H1 (cell line): ENCODE measurements at regions not wholly inside any gene's neighbourhood (a gene's known extent, or its start where the extent isn't known, plus 50 kb on each side); places are given as distances from the start of the nearest gene placed in this dataset.

Source experiments
- CTCF ChIA-PET: fragments of 300-600 bp; sonication (Branson Sonifier 250); formaldehyde crosslinking; loops from one replicate; lab custom pipeline; 2021; ENCODE audit not compliant: partially characterized antibody; lab: Charles Lee
- POLR2A ChIA-PET: fragments of 300-600 bp; sonication (Branson Sonifier 250); formaldehyde crosslinking; loops from one replicate; lab custom pipeline; 2021; ENCODE audit warnings: inconsistent platforms; ENCODE audit not compliant: partially characterized antibody; lab: Charles Lee
- DNase-seq, 2 experiments: peaks; one replicate each; pipeline versions ENCODE4 v3.0.0 to v3.0.0-alpha.2; 2010 to 2022; ENCODE audit warnings: low spot score in 2 of 2, low read depth in 1 of 2, mixed read lengths in 1 of 2
- FAIRE-seq: peaks from 2 replicates; lab custom pipeline; 2011; peaks lifted over from hg19 to GRCh38; lab: Jason Lieb, UNC
- H2AFZ ChIP-seq: 2 replicates; pipeline ENCODE4 v1.8.1; 2012; ENCODE audit warnings: low read length, inconsistent platforms
- H2AK5ac ChIP-seq: 2 replicates; pipeline ENCODE4 v1.6.1; 2013; ENCODE audit warnings: low read depth, low read length
- H2BK120ac ChIP-seq: replicated peaks from 2 replicates; pipeline ENCODE3; 2013; ENCODE audit warnings: low read depth, low read length, inconsistent platforms
- H2BK12ac ChIP-seq: 2 replicates; pipeline ENCODE4 v1.6.1; 2013; ENCODE audit warnings: low read depth, low read length
- H2BK15ac ChIP-seq: 2 replicates; pipeline ENCODE4 v1.6.1; 2013; ENCODE audit warnings: low read length
- H2BK20ac ChIP-seq: 2 replicates; pipeline ENCODE4 v1.6.1; 2013; ENCODE audit warnings: low read length
- H2BK5ac ChIP-seq: 2 replicates; pipeline ENCODE4 v1.6.1; 2013; ENCODE audit warnings: low read depth, low read length
- H3K14ac ChIP-seq: 2 replicates; pipeline ENCODE4 v1.6.1; 2013; ENCODE audit warnings: inconsistent platforms; ENCODE audit not compliant: insufficient read length
- H3K18ac ChIP-seq: 2 replicates; pipeline ENCODE4 v1.6.1; 2013; ENCODE audit warnings: low read length; ENCODE audit errors: extremely low read depth
- H3K23ac ChIP-seq: 2 replicates; pipeline ENCODE4 v1.6.1; 2013; ENCODE audit warnings: inconsistent platforms; ENCODE audit not compliant: insufficient read length
- H3K23me2 ChIP-seq: 2 replicates; pipeline ENCODE4 v1.6.1; 2013; ENCODE audit warnings: low read depth, low read length
- H3K27ac ChIP-seq: 2 replicates; pipeline ENCODE4 v1.6.1; 2011; ENCODE audit warnings: low read depth, low read length, inconsistent platforms
- H3K27me3 ChIP-seq, 4 experiments: replicated peaks in 1 of 4; 1 replicate in 1 of 4; 2 replicates in 3 of 4; pipeline versions ENCODE4 v1.6.1 to v1.8.1; 2011 to 2013; ENCODE audit warnings: low read length in 3 of 4, mild to moderate bottlenecking in 3 of 4, inconsistent platforms in 2 of 4, mixed read lengths in 2 of 4, moderate library complexity in 1 of 4; ENCODE audit not compliant: control insufficient read depth in 3 of 4, insufficient read depth in 3 of 4; ENCODE audit errors: extremely low read depth in 1 of 4
- H3K36me3 ChIP-seq, 4 experiments: 2 replicates each; pipeline versions ENCODE4 v1.6.1 to v1.8.1; 2011 to 2013; ENCODE audit warnings: mild to moderate bottlenecking in 4 of 4, low read length in 3 of 4, moderate library complexity in 2 of 4, control low read depth in 1 of 4, inconsistent platforms in 1 of 4; ENCODE audit not compliant: insufficient read depth in 4 of 4, control insufficient read depth in 2 of 4
- H3K4ac ChIP-seq: replicated peaks from 2 replicates; pipeline ENCODE3; 2013; ENCODE audit warnings: low read length, low read depth, mixed read lengths, inconsistent platforms; ENCODE audit not compliant: insufficient read length
- H3K4me1 ChIP-seq, 4 experiments: replicated peaks in 1 of 4; 1 replicate in 1 of 4; 2 replicates in 3 of 4; pipeline versions ENCODE4 v1.6.1 to v1.8.1; 2011 to 2013; ENCODE audit warnings: low read length in 3 of 4, inconsistent platforms in 2 of 4, mixed read lengths in 1 of 4; ENCODE audit not compliant: insufficient read depth in 4 of 4, control insufficient read depth in 3 of 4
- H3K4me2 ChIP-seq, 2 experiments: 2 replicates each; pipeline versions ENCODE4 v1.6.1 to v1.8.1; 2011 to 2013; ENCODE audit warnings: low read depth in 2 of 2, low read length in 2 of 2, control low read depth in 1 of 2, inconsistent platforms in 1 of 2, mild to moderate bottlenecking in 1 of 2; ENCODE audit not compliant: insufficient read depth in 1 of 2
- H3K4me3 ChIP-seq, 4 experiments: fragments of 200-600, 300-600 bp in 1 of 4; sonication (generic), shearing (Covaris generic), sonication (Bioruptor Twin) in 1 of 4; 2 replicates each; pipeline versions ENCODE4 v1.5.1 to v1.8.1; 2011 to 2016; ENCODE audit warnings: low read length in 4 of 4, low read depth in 3 of 4, control low read depth in 2 of 4, inconsistent platforms in 2 of 4, mild to moderate bottlenecking in 2 of 4, mixed read lengths in 1 of 4, moderate library complexity in 1 of 4; ENCODE audit not compliant: insufficient read depth in 2 of 4; ENCODE audit errors: extremely low read depth in 1 of 4
- H3K56ac ChIP-seq: replicated peaks from 2 replicates; pipeline ENCODE3; 2013; ENCODE audit warnings: low read depth, mild to moderate bottlenecking, mixed read lengths, low read length, inconsistent platforms; ENCODE audit not compliant: insufficient read length
- H3K79me1 ChIP-seq: 2 replicates; pipeline ENCODE4 v1.6.1; 2013; ENCODE audit warnings: low read depth, low read length, control low read depth
- H3K79me2 ChIP-seq, 2 experiments: 2 replicates each; pipeline versions ENCODE4 v1.6.1 to v1.8.1; 2012 to 2013; ENCODE audit warnings: low read length in 2 of 2, mild to moderate bottlenecking in 2 of 2, inconsistent platforms in 1 of 2; ENCODE audit not compliant: insufficient read depth in 2 of 2, control insufficient read depth in 1 of 2
- H3K9ac ChIP-seq, 4 experiments: replicated peaks in 1 of 4; 1 replicate in 1 of 4; 2 replicates in 3 of 4; pipeline versions ENCODE4 v1.6.1 to v1.8.1; 2011 to 2013; ENCODE audit warnings: low read depth in 3 of 4, low read length in 3 of 4, control low read depth in 2 of 4, mild to moderate bottlenecking in 2 of 4, moderate library complexity in 2 of 4, inconsistent platforms in 1 of 4; ENCODE audit errors: extremely low read depth in 1 of 4
- H3K9me3 ChIP-seq, 2 experiments: 2 replicates each; pipeline versions ENCODE4 v1.6.1 to v1.8.1; 2012 to 2013; ENCODE audit warnings: mild to moderate bottlenecking in 2 of 2, moderate library complexity in 2 of 2, control low read depth in 1 of 2, inconsistent platforms in 1 of 2, low read depth in 1 of 2, low read length in 1 of 2, mixed read lengths in 1 of 2; ENCODE audit not compliant: insufficient read depth in 2 of 2
- H4K20me1 ChIP-seq, 2 experiments: replicated peaks in 1 of 2; 2 replicates each; pipeline versions ENCODE3 to v1.8.1; 2011 to 2013; ENCODE audit warnings: inconsistent platforms in 2 of 2, low read length in 2 of 2, mild to moderate bottlenecking in 1 of 2; ENCODE audit not compliant: insufficient read depth in 2 of 2, control insufficient read depth in 1 of 2
- H4K5ac ChIP-seq: 2 replicates; pipeline ENCODE4 v1.6.1; 2013; ENCODE audit warnings: low read length, low read depth, mixed read lengths, inconsistent platforms; ENCODE audit not compliant: insufficient read length
- H4K8ac ChIP-seq: 2 replicates; pipeline ENCODE4 v1.8.0; 2013; ENCODE audit warnings: mild to moderate bottlenecking, moderate library complexity, low read length, inconsistent platforms; ENCODE audit not compliant: insufficient read depth; ENCODE audit errors: extremely low read depth
- H4K91ac ChIP-seq: replicated peaks from 2 replicates; pipeline ENCODE3; 2013; ENCODE audit warnings: low read length, mixed read lengths, inconsistent platforms; ENCODE audit not compliant: insufficient read length
- CBX5 ChIP-seq: fragments of 300-800, 300-1000 bp; sonication (generic); IDR thresholded peaks from 2 replicates; pipeline ENCODE4 v1.7.1; 2016; ENCODE audit warnings: antibody characterized with exemption, low read length, low read depth
- CBX8 ChIP-seq: fragments of 300-800, 300-1000 bp; sonication (generic); IDR thresholded peaks from 2 replicates; pipeline ENCODE4 v1.7.1; 2016; ENCODE audit warnings: low read depth, low read length, borderline replicate concordance
- CHD2 ChIP-seq: IDR thresholded peaks from 2 replicates; pipeline ENCODE4 v1.6.1; 2012; ENCODE audit warnings: low read length, improper control_type of control experiment
- EP300 ChIP-seq, 2 experiments: IDR thresholded peaks; 1 replicate in 1 of 2; 2 replicates in 1 of 2; pipeline ENCODE4 v1.6.1; 2011 to 2012; ENCODE audit warnings: low read depth in 2 of 2, low read length in 2 of 2, mild to moderate bottlenecking in 2 of 2, borderline replicate concordance in 1 of 2, inconsistent platforms in 1 of 2, moderate library complexity in 1 of 2
- MAX ChIP-seq: IDR thresholded peaks from 2 replicates; pipeline ENCODE4 v1.6.1; 2012; ENCODE audit warnings: inconsistent platforms
- NANOG ChIP-seq: IDR thresholded peaks from 2 replicates; pipeline ENCODE4 v1.6.1; 2011; ENCODE audit warnings: low read length, low read depth, mild to moderate bottlenecking, inconsistent platforms; ENCODE audit not compliant: insufficient read depth, poor library complexity, severe bottlenecking
- RAD21 ChIP-seq, 2 experiments: IDR thresholded peaks in 1 of 2; conservative IDR thresholded peaks in 1 of 2; 2 replicates each; pipeline ENCODE4 v1.6.1; 2011; ENCODE audit warnings: low read depth in 2 of 2, low read length in 2 of 2, improper control_type of control experiment in 1 of 2, inconsistent platforms in 1 of 2, mild to moderate bottlenecking in 1 of 2, moderate library complexity in 1 of 2
- SAP30 ChIP-seq: fragments of 300-600 bp; sonication (generic); IDR thresholded peaks from 2 replicates; pipeline ENCODE4 v1.7.1; 2012; ENCODE audit warnings: low read length, moderate library complexity, mild to moderate bottlenecking, inconsistent platforms; ENCODE audit not compliant: insufficient read depth, insufficient replicate concordance
- SIN3A ChIP-seq, 2 experiments: IDR thresholded peaks in 1 of 2; conservative IDR thresholded peaks in 1 of 2; 2 replicates each; pipeline ENCODE4 v1.6.1; 2011 to 2012; ENCODE audit warnings: low read length in 2 of 2, improper control_type of control experiment in 1 of 2, low read depth in 1 of 2, mild to moderate bottlenecking in 1 of 2
- SUZ12 ChIP-seq: fragments of 200-600 bp; sonication (generic); IDR thresholded peaks from 2 replicates; pipeline ENCODE4 v1.6.1; 2012; ENCODE audit warnings: mild to moderate bottlenecking, inconsistent platforms, low read length, moderate library complexity, mixed read lengths
- YY1 ChIP-seq: IDR thresholded peaks from 2 replicates; pipeline ENCODE4 v1.6.1; 2011; ENCODE audit warnings: low read depth, mild to moderate bottlenecking, low read length
- WGBS, 2 experiments: shearing (Covaris generic) in 1 of 2; methylation state at CpG; one replicate each; pipeline versions ENCODE4 v1.1.6 to v1.1.7; 2013 to 2015; ENCODE audit warnings: low lambda C conversion rate in 2 of 2, mixed read lengths in 2 of 2, inconsistent platforms in 1 of 2, low coverage in 1 of 2, missing lambda C conversion rate in 1 of 2; ENCODE audit not compliant: insufficient replicate concordance in 2 of 2, insufficient coverage in 1 of 2, insufficient read length in 1 of 2; ENCODE audit errors: extremely low coverage in 1 of 2, missing lambda C conversion rate in 1 of 2; 5-methylcytosine and 5-hydroxymethylcytosine counted together

- no peak for TF ChIP-seq YY1
Measured at GRCh38 chr6:71698702-71699101, 187.6 kb upstream of the RIMS1 start (continued).

DNA sequence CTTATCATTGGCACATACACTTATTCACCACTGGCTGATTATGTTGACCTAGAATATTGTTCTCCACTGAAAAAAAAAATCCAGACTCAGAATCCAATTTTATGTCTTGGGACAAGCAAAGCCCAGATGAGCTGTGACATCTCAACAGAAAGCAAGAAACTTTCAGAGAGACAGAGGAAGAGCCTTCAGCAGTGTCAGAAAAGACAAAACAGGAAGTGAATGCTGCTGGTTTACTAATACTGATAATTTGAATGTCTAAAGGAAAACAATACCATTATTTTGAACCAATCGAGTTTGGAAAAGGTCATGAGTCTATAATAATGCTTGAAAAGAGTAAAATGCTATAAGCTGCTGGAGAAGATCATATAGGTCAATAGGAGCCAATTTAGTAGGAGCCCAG is 179.8 kb upstream of the RIMS1 start:
- H3K4me1 ChIP-seq: peaks cover 0 to 2% (median 0%) of the 10 kb centered on the region in 4 experiments; a peak in 1 of 7 replicates
- H3K9ac ChIP-seq: no peak overlapping the region
- no peak overlapping the region for H3K4ac ChIP-seq
- no peaks in the 10 kb centered on the region for H3K79me2 ChIP-seq
- 70% methylated on average over 1 of the region's 1 CpG; no CpG with 5 or more reads in 1 of the 2 experiments for WGBS, 2 experiments
- ChIA-PET CTCF (interaction anchor here (1.2 kb wide), 1 partner anchor 9 kb away, joined by 4 read pairs; no protein-coding TSS in a partner anchor), POLR2A (no interaction called here)
- no peak overlapping the region for H3K14ac ChIP-seq
- H2AK5ac ChIP-seq: no peak overlapping the region
- no peak overlapping the region for H2BK120ac ChIP-seq
- no peak overlapping the region for H2BK12ac ChIP-seq
- no peaks in the 10 kb centered on the region for H3K36me3 ChIP-seq
- no peak overlapping the region for H3K4me2 ChIP-seq
- H2BK5ac ChIP-seq: no peak overlapping the region
- no peak overlapping the region for H4K91ac ChIP-seq
- H2AFZ ChIP-seq: no peak overlapping the region
- H4K20me1 ChIP-seq: no peaks in the 10 kb centered on the region
- H3K23me2 ChIP-seq: no peaks in the 10 kb centered on the region
- no peak overlapping the region for H4K5ac ChIP-seq
- H3K18ac ChIP-seq: no peak overlapping the region
- H2BK15ac ChIP-seq: no peak overlapping the region
- H3K9me3 ChIP-seq: no peaks in the 10 kb centered on the region
- H4K8ac ChIP-seq: no peak overlapping the region
- no peak overlapping the region for H3K56ac ChIP-seq
- no peaks in the 10 kb centered on the region for H3K27me3 ChIP-seq
- no peak overlapping the region for H3K27ac ChIP-seq
- H2BK20ac ChIP-seq: no peak overlapping the region
- FAIRE-seq (no peak), DNase-seq (no peak)
- H3K23ac ChIP-seq: no peak overlapping the region
- H3K79me1 ChIP-seq: no peaks in the 10 kb centered on the region
- no peak overlapping the region for H3K4me3 ChIP-seq
- TF ChIP-seq CHD2 (no peak), SIN3A (conservative IDR thresholded peaks at IDR 0.05 in 1 of 2, IDR thresholded peaks at IDR 0.05 in 1 of 2; ENCODE audit: low read depth in 1 of 2, low read length in 2 of 2) (no peak), MAX (no peak), SUZ12 (no peak), SAP30 (no peak), CBX8 (no peak), EP300 (IDR thresholded peaks at IDR 0.05; ENCODE audit: borderline replicate concordance in 1 of 2, low read depth in 2 of 2, low read length in 2 of 2) (no peak), RAD21 (IDR thresholded peaks at IDR 0.05 in 1 of 2, conservative IDR thresholded peaks at IDR 0.05 in 1 of 2; ENCODE audit: low read depth in 2 of 2, low read length in 2 of 2) (no peak), YY1 (no peak), NANOG (no peak), CBX5 (no peak)
